ENCODE measurements at regions not wholly inside any gene's neighbourhood (a gene's known extent, or its start where the extent isn't known, plus 50 kb on each side); places are given as distances from the start of the nearest gene placed in this dataset.

GRCh38 chr11:109726061-109726460, 304.1 kb downstream of the C11orf87 start:
- TF ChIP-seq EZH2 (IDR thresholded peaks at IDR 0.05; ENCODE audit: low read depth) (no peak), CTCF (conservative IDR thresholded peaks at IDR 0.05) (no peak)

All from PC-9 (cell line).